Small intestine (tissue), 7 donors: ENCODE measurements at regions not wholly inside any gene's neighbourhood (a gene's known extent, or its start where the extent isn't known, plus 50 kb on each side); places are given as distances from the start of the nearest gene placed in this dataset.
"Not testable (repeated sequence)": the region's sequence is repeated elsewhere in the genome, so short reads cannot be mapped to it uniquely, and the experiment has no call there.

ENCODE experiments used
- DNase-seq, 2 donors: peaks; one replicate each; pipeline versions ENCODE4 v3.0.0 to v3.0.0-alpha.2; 2013
- FAIRE-seq: peaks from 2 replicates; lab custom pipeline; 2012; peaks lifted over from hg19 to GRCh38; lab: Jason Lieb, UNC
- H3K27ac ChIP-seq, 3 donors: one replicate each; pipeline ENCODE4 v1.5.1; 2013; ENCODE audit warnings: low read length in 2 of 3, mild to moderate bottlenecking in 2 of 3, control low read depth in 1 of 3, inconsistent platforms in 1 of 3, low read depth in 1 of 3, moderate library complexity in 1 of 3
- H3K27me3 ChIP-seq, 3 donors: one replicate each; pipeline ENCODE4 v1.6.1; 2013; ENCODE audit warnings: low read length in 3 of 3, inconsistent platforms in 1 of 3; ENCODE audit not compliant: control insufficient read depth in 3 of 3, insufficient read depth in 3 of 3
- H3K36me3 ChIP-seq, 3 donors: one replicate each; pipeline ENCODE4 v1.6.1; 2013; ENCODE audit warnings: low read length in 3 of 3, inconsistent platforms in 1 of 3, low read depth in 1 of 3, mild to moderate bottlenecking in 1 of 3, moderate library complexity in 1 of 3; ENCODE audit not compliant: control insufficient read depth in 3 of 3, insufficient read depth in 2 of 3
- H3K4me1 ChIP-seq, 3 donors: one replicate each; pipeline ENCODE4 v1.6.1; 2013; ENCODE audit warnings: low read length in 2 of 3, inconsistent platforms in 1 of 3, low read depth in 1 of 3, mild to moderate bottlenecking in 1 of 3, moderate library complexity in 1 of 3; ENCODE audit not compliant: control insufficient read depth in 3 of 3, insufficient read depth in 2 of 3
- H3K4me3 ChIP-seq, 3 donors: one replicate each; pipeline ENCODE4 v1.5.1; 2013; ENCODE audit warnings: low read length in 3 of 3, control low read depth in 1 of 3, inconsistent platforms in 1 of 3, low read depth in 1 of 3, mild to moderate bottlenecking in 1 of 3, moderate library complexity in 1 of 3
- H3K9me3 ChIP-seq, 2 donors: one replicate each; pipeline ENCODE4 v1.6.1; 2013; ENCODE audit warnings: low read depth in 1 of 2, low read length in 1 of 2; ENCODE audit not compliant: control insufficient read depth in 2 of 2, insufficient read depth in 1 of 2
- WGBS, 3 donors: extraction: QIAGEN DNeasy Blood & Tissue Kit; methylation state at CpG; one replicate each; pipeline ENCODE4 v1.1.7; 2013; 5-methylcytosine and 5-hydroxymethylcytosine counted together
- donor health status: healthy with polysubstance abuse.
- donor health status: control.
- donor health status: control.
- donor health status: Bipolar disorder and iron deficiency.
- donor health status: healthy.

DNA sequence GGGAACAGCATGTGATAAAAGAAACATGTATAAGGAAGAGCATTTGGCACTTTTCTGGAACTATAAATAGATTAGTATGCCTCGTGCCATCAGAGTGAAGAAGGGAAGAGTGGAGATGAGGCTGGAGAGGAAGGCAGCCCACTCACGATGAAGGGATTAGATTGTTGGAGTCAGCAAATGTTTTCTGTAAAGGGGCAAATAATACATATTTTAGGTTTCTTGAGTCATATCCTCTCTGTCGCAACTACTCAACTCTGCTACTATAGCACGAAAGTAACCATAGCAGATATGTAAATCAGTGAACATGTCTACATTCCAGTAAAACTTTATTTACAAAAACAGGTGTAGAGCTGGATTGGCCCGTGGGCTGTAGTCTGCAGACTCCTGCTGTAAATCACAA lies 147.8 kb downstream of the TENT5C start:
- no peaks in the 10 kb centered on the region for H3K4me1 ChIP-seq
- no peaks in the 10 kb centered on the region for H3K9me3 ChIP-seq
- peaks cover 0 to 5% (median 0%) of the 10 kb centered on the region in 3 donors for H3K27me3 ChIP-seq
- WGBS, 3 donors: 34 to 43% (median 39%) methylated on average over 5 of the region's 5 CpGs
- DNase-seq (no peak), FAIRE-seq (no peak)
- H3K4me3 ChIP-seq: no peak overlapping the region
- H3K27ac ChIP-seq: no peak overlapping the region
- no peaks in the 10 kb centered on the region for H3K36me3 ChIP-seq

DNA sequence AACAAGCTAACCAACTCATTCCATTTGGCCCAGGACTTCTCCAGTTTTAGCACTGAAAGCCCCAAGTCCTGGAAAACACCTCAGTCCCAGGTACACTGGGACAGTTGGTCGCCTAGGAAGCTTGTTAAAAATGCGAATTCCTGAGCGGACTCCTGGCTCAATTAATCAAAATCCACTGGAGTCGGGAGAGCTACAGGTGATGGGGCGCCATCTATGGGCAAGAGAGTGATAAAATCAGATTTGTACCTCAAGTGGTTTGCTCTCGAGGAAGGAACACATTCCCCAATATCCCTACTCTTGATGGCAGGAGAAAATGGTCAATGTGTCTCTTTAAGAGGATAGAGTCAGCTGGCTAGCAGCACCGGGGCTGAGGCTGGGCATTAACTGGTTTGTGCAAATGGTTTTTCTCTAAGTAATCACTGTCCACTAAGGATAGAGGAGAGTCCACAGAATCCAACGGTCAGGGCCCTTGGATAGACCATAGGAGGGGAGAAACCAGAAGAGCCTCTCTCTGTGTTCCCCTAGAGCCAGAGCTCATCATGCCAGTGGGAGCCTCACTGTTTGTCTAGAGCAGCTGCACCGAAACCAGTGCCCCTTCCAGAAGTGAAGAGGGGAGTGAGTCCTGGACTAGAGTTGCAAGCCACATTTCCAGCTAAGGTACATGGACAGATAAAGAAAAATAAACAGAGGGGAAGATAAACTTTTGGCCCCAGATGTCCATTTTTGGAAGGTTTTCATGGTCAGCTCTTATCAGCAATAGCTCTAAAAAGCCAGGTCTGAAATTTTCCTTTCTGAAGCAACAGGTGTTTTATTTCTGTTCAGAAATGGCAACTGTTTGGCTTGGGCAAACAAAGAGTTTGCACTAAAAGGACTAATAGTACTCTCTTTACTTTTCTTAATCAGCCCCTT lies 148.5 kb downstream of the TENT5C start:
- no peak overlapping the region for H3K4me3 ChIP-seq
- peaks cover 0 to 7% (median 0%) of the 10 kb centered on the region in 3 donors for H3K27me3 ChIP-seq
- H3K9me3 ChIP-seq: no peaks in the 10 kb centered on the region
- no peak for FAIRE-seq
- no peaks in the 10 kb centered on the region for H3K36me3 ChIP-seq
- H3K4me1 ChIP-seq: no peaks in the 10 kb centered on the region
- WGBS, 3 donors: 10 to 15% (median 13%) methylated on average over 9 of the region's 9 CpGs
- H3K27ac ChIP-seq: no peak overlapping the region
- DNase-seq: peak; percentile 74 to 76

DNA sequence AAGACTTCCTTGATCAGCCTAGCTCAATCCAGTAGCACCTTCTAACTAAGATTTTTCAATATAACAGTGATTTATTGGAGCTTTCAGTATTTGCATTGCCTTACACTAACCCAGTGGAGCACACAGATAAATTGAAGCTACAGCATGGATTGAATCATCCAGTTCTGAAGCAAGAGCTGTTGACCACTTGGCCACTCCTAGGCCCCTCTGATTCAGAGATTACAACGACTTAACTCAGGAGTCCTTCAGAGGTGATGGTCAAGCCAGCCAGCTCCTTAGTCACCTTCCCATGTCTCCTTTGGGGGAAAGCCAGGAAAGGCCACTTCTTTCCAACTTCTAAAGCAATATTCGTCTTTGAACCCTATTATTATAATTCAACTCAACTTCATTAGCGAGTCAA lies 151.8 kb downstream of the TENT5C start:
- Histone ChIP-seq H3K36me3 (no peaks in the 10 kb centered on the region), H3K27me3 (peaks cover 0 to 7% (median 4%) of the 10 kb centered on the region in 3 donors), H3K27ac (no peak overlapping the region), H3K4me1 (no peaks in the 10 kb centered on the region), H3K9me3 (no peaks in the 10 kb centered on the region), H3K4me3 (no peak overlapping the region)
- WGBS, 3 donors: 77 to 80% (median 79%) methylated on average over 3 of the region's 3 CpGs
- FAIRE-seq (no peak), DNase-seq (no peak)

DNA sequence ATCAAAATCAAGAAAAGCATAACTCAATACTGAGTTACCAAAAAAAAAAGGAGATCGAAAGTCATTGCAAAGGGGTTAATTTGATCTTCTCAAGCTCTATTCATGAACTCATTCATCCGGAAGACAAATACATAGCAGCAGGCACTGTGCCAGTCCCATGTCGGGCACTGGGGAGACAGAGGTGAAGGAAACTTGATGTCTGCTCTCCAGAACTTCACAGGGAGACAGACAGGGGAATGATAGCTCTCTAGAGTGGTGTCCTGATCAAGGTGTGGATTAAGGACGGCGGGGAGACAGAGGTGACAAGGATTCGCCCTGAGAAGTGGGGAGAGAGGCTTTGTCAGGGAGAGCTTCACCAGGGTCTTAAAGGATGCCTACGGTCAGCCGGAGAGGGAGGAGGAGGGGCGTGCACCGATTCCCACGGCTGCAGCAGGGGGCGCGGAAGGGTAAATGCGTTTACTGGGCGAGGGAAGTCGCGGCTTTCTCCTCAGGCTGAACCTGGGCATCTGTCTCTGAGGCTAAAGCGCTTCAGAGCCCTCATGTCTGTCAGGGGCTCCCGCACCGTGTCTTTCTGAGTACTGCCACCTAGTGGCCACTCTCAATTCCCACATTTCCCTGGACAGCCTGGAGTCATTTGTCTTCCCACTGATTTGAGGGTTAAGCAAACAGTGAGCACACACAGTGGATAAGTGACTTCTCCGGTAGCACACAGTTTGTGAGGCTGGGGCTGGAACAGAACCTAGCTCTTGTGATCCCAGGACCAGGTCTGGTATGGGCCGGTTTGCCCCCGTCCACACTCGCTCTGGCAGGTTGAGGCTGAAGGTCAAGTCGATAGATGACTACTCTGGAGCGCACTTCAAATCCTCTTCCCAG lies 152.8 kb downstream of the TENT5C start:
- peak; percentile 78 to 88 for DNase-seq

DNA sequence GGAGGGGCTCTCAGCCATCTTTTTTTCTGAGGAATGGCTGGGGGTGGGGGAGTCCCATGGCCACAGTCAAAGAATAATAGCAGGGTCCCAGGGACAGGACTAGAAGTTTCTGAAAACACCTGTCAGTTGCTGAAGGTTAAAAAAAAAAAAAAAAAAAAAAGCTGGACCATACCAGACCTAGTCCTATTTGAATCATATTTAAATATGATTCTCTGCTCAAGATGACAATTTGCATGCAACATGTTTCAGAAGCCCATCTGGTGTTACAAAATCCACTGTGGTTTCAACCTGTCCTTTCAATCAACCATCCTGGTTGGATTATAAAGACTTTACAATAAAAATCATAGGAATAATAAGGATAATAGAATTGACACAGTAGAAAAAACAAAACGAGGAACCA lies 153.7 kb downstream of the TENT5C start:
- WGBS, 3 donors: 17 to 56% (median 24%) methylated on average over 1 of the region's 1 CpG
- Histone ChIP-seq H3K4me3 (no peak overlapping the region), H3K27ac (no peak overlapping the region), H3K36me3 (no peaks in the 10 kb centered on the region), H3K4me1 (no peaks in the 10 kb centered on the region), H3K27me3 (peaks cover 0 to 4% (median 4%) of the 10 kb centered on the region in 3 donors), H3K9me3 (no peaks in the 10 kb centered on the region)
- no peak for DNase-seq
- FAIRE-seq: no peak

More for the DNA sequence above, 152.8 kb downstream of the TENT5C start:
- Histone ChIP-seq H3K36me3 (no peaks in the 10 kb centered on the region), H3K4me3 (peak overlapping the region in 1 of 3 donors; percentile 7), H3K27ac (peak overlapping the region in 1 of 3 donors; percentile 28), H3K27me3 (peaks cover 0 to 7% (median 4%) of the 10 kb centered on the region in 3 donors), H3K4me1 (no peaks in the 10 kb centered on the region), H3K9me3 (no peaks in the 10 kb centered on the region)
- WGBS, 3 donors: 7 to 16% (median 8%) methylated on average over 26 of the region's 26 CpGs
- FAIRE-seq: no peak

DNA sequence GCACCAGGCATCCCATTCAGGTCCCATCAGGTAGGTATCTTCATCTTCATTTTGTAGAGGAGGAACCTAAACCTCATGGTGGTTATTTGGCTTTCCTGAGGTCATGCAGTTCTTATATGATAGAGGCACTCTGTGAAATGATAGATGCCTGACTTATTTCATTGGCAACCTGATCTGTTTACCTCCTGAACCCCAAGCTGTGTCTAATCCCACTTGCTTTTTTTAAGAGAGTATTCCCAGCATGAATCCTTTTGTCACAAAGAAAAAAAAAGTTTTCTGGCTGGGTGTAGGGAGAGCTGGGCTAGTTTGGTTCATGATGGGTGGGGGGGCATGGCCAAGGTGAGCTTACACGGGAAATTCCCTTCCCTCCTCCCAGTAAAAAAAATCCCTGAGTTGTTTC lies 154.2 kb downstream of the TENT5C start:
- peaks cover 0 to 4% (median 4%) of the 10 kb centered on the region in 3 donors for H3K27me3 ChIP-seq
- DNase-seq (no peak), FAIRE-seq (no peak)
- peak overlapping the region in 1 of 3 donors; percentile 0 for H3K27ac ChIP-seq
- no peaks in the 10 kb centered on the region for H3K36me3 ChIP-seq
- 35 to 42% (median 35%) methylated on average over 1 of the region's 1 CpG for WGBS, 3 donors
- no peaks in the 10 kb centered on the region for H3K9me3 ChIP-seq
- H3K4me3 ChIP-seq: no peak overlapping the region
- no peaks in the 10 kb centered on the region for H3K4me1 ChIP-seq

DNA sequence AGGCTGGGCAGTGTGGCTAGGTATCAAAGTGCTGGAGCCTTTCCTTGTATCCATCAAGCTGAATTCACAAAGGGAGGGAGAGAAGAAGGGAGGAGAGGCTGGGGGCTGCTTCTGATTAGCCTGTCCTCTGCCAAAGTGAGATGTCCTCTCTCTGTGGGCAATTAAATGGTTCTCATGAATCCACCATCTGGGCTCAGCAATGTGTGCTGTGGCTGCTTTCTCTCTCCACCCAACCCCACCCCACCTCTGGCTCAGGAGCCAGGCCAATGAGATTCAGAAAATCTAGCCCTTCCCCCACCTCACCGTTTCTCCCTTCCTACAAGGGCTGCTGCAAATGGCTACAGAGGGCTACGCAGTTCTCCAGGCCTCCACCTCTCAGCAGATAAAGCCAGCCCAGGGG lies 154.6 kb downstream of the TENT5C start:
- FAIRE-seq: no peak
- no peak for DNase-seq
- H3K36me3 ChIP-seq: no peaks in the 10 kb centered on the region
- H3K9me3 ChIP-seq: no peaks in the 10 kb centered on the region
- H3K27ac ChIP-seq: peak overlapping the region in 1 of 3 donors; percentile 0
- 49 to 63% (median 62%) methylated on average over 2 of the region's 2 CpGs for WGBS, 3 donors
- H3K27me3 ChIP-seq: peaks cover 0 to 4% (median 4%) of the 10 kb centered on the region in 3 donors
- H3K4me1 ChIP-seq: no peaks in the 10 kb centered on the region
- no peak overlapping the region for H3K4me3 ChIP-seq

DNA sequence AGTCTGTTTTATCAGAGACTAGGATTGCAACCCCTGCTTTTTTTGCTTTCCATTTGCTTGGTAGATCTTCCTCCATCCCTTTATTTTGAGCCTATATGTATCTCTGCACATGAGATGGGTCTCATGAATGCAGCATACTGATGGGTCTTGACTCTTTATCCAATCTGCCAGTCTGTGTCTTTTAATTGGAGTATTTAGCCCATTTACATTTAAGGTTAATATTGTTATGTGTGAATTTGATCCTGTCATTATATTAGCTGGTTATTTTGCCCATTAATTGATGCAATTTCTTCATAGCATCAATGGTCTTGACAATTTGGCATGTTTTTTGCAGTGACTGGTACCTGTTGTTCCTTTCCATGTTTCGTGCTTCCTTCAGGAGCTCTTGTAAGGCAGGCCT lies 161.7 kb downstream of the GDAP2 start:
- H3K4me3 ChIP-seq, H3K27me3 ChIP-seq, H3K36me3 ChIP-seq, FAIRE-seq, H3K4me1 ChIP-seq, H3K27ac ChIP-seq, DNase-seq: not testable (repeated sequence)
- WGBS, 3 donors: 48 to 76% (median 56%) methylated on average over 1 of the region's 1 CpG
- peaks cover 1 to 19% of the 10 kb centered on the region in 2 donors for H3K9me3 ChIP-seq
